ENCODE measurements at regions not wholly inside any gene's neighbourhood (a gene's known extent, or its start where the extent isn't known, plus 50 kb on each side); places are given as distances from the start of the nearest gene placed in this dataset.

GRCh38 chr1:220426989-220427388 lies 100.9 kb upstream of the MARK1 start:
- TF ChIP-seq EZH2 (IDR thresholded peaks at IDR 0.05; ENCODE audit: low read depth, unreplicated experiment) (no peak), REST (IDR thresholded peaks at IDR 0.05; ENCODE audit: unreplicated experiment) (no peak), ZNF114 (CRISPR knock-in tag; IDR thresholded peaks at IDR 0.05) (no peak), ETS1 (IDR thresholded peaks at IDR 0.05) (no peak), JUNB (IDR thresholded peaks at IDR 0.05; ENCODE audit: unreplicated experiment) (no peak), ZNF331 (CRISPR knock-in tag; IDR thresholded peaks at IDR 0.05; ENCODE audit: low read depth) (no peak), ZNF462 (CRISPR knock-in tag; IDR thresholded peaks at IDR 0.05) (no peak), POLR2AphosphoS5 (IDR thresholded peaks at IDR 0.05; ENCODE audit: low read depth) (no peak), NANOG (IDR thresholded peaks at IDR 0.05; ENCODE audit: borderline replicate concordance) (no peak), CTCF (conservative IDR thresholded peaks at IDR 0.05; ENCODE audit: low read depth in 2 of 2) (no peak), EZH2phosphoT487 (IDR thresholded peaks at IDR 0.05; ENCODE audit: unreplicated experiment) (no peak), CREB1 (CRISPR knock-in tag; IDR thresholded peaks at IDR 0.05; ENCODE audit: low read depth) (no peak), STAT1 (IDR thresholded peaks at IDR 0.05; ENCODE audit: unreplicated experiment) (no peak)
- peaks cover 2% of the 10 kb centered on the region for H3K27me3 Mint-ChIP-seq (ENCODE audit: insufficient read depth, low read depth, poor library complexity)
- Histone ChIP-seq H3K9me2 (ENCODE audit: insufficient read depth) (peaks cover 4% of the 10 kb centered on the region), H3K27me3 (ENCODE audit: insufficient read depth) (no peaks in the 10 kb centered on the region), H3K79me2 (replicated peaks; ENCODE audit: insufficient read depth) (no peaks in the 10 kb centered on the region), H3K4me2 (no peak overlapping the region), H2AFZ (no peak overlapping the region), H4K20me1 (replicated peaks; ENCODE audit: insufficient read depth) (no peaks in the 10 kb centered on the region), H3K36me3 (ENCODE audit: insufficient read depth) (no peaks in the 10 kb centered on the region), H3K27ac (ENCODE audit: low read depth) (no peak overlapping the region), H3F3A (replicated peaks; ENCODE audit: low read depth) (no peaks in the 10 kb centered on the region), H3K4me3 (no peak overlapping the region), H3K4me1 (ENCODE audit: insufficient read depth) (no peaks in the 10 kb centered on the region)
- ATAC-seq (no peak), DNase-seq (ENCODE audit: low spot score) (no peak)
- H3K36me3 Mint-ChIP-seq (ENCODE audit: low read depth): no peaks in the 10 kb centered on the region
- H3K9me3 Mint-ChIP-seq: no peaks in the 10 kb centered on the region
- no peak overlapping the region for H3K27ac Mint-ChIP-seq
- H3K4me1 Mint-ChIP-seq: peaks cover 15% of the 10 kb centered on the region
- H3K4me3 Mint-ChIP-seq: no peak overlapping the region

All from GM23338 (cell line).